ENCODE measurements at regions not wholly inside any gene's neighbourhood (a gene's known extent, or its start where the extent isn't known, plus 50 kb on each side); places are given as distances from the start of the nearest gene placed in this dataset.

- DNase-seq (ENCODE audit: low spot score in 2 of 2): no peak
- 93 to 96% methylated on average over 3 of the region's 3 CpGs for WGBS, 2 donors
- intact Hi-C loops (cut with DNase I; ENCODE audit: low total_unique reads): no loop called here
- no peak overlapping the region for H3K4me3 ChIP-seq (ENCODE audit: low read depth, poor library complexity, severe bottlenecking)
- TF ChIP-seq CTCF (IDR thresholded peaks at IDR 0.05) (no peak), POLR2A (IDR thresholded peaks at IDR 0.05) (no peak)
These were observed 171.7 kb upstream of the TBX3 start for GRCh38 chr12:114855678-114856077.

- 63 to 70% methylated on average over 10 of the region's 10 CpGs for WGBS, 2 donors
- H3K4me3 ChIP-seq (ENCODE audit: low read depth, poor library complexity, severe bottlenecking): no peak overlapping the region
- intact Hi-C loops (cut with DNase I; ENCODE audit: low total_unique reads): no loop called here
- TF ChIP-seq CTCF (IDR thresholded peaks at IDR 0.05): no peak
- TF ChIP-seq POLR2A (IDR thresholded peaks at IDR 0.05): no peak
- DNase-seq (ENCODE audit: low spot score in 2 of 2): no peak
These were observed 169.1 kb upstream of the TBX3 start for GRCh38 chr12:114852976-114853529.

GRCh38 chr12:114851981-114852380 lies 168.0 kb upstream of the TBX3 start:
- no peak for TF ChIP-seq CTCF (IDR thresholded peaks at IDR 0.05)
- TF ChIP-seq POLR2A (IDR thresholded peaks at IDR 0.05): no peak
- intact Hi-C loops (cut with DNase I; ENCODE audit: low total_unique reads): no loop called here
- no peak for DNase-seq (ENCODE audit: low spot score in 2 of 2)
- 85 to 88% methylated on average over 7 of the region's 7 CpGs for whole genome bisulfite sequencing, 2 donors
- no peak overlapping the region for H3K4me3 ChIP-seq (ENCODE audit: low read depth, poor library complexity, severe bottlenecking)

GRCh38 chr12:114850661-114851275 lies 166.8 kb upstream of the TBX3 start:
- DNase-seq (ENCODE audit: low spot score in 2 of 2): no peak
- WGBS, 2 donors: 83 to 84% methylated on average over 7 of the region's 7 CpGs
- H3K4me3 ChIP-seq (ENCODE audit: low read depth, poor library complexity, severe bottlenecking): no peak overlapping the region
- TF ChIP-seq CTCF (IDR thresholded peaks at IDR 0.05) (no peak), POLR2A (IDR thresholded peaks at IDR 0.05) (no peak)
- intact Hi-C loops (cut with DNase I; ENCODE audit: low total_unique reads): no loop called here

GRCh38 chr12:114848666-114849065 lies 164.7 kb upstream of the TBX3 start:
- intact Hi-C loops (cut with DNase I; ENCODE audit: low total_unique reads): no loop called here
- TF ChIP-seq CTCF (IDR thresholded peaks at IDR 0.05): no peak
- TF ChIP-seq POLR2A (IDR thresholded peaks at IDR 0.05): no peak
- H3K4me3 ChIP-seq (ENCODE audit: low read depth, poor library complexity, severe bottlenecking): no peak overlapping the region
- 65 to 67% methylated on average over 2 of the region's 2 CpGs for WGBS, 2 donors
- no peak for DNase-seq (ENCODE audit: low spot score in 2 of 2)

Measured in lower leg skin (tissue), 4 donors.